ENCODE measurements at regions not wholly inside any gene's neighbourhood (a gene's known extent, or its start where the extent isn't known, plus 50 kb on each side); places are given as distances from the start of the nearest gene placed in this dataset.

GRCh38 chr6:169911264-169912263, 160.1 kb downstream of the ERMARD start:
- TF ChIP-seq POLR2A (IDR thresholded peaks at IDR 0.05; ENCODE audit: low read depth, low read length) (no peak), CTCF (IDR thresholded peaks at IDR 0.05; ENCODE audit: extremely low read depth in 1 of 2, insufficient read depth in 1 of 2, low read depth in 1 of 2, low read length in 2 of 2) (no peak)
